H9 (cell line): ENCODE measurements at regions not wholly inside any gene's neighbourhood (a gene's known extent, or its start where the extent isn't known, plus 50 kb on each side); places are given as distances from the start of the nearest gene placed in this dataset.

Experiments used
- DNase-seq: peaks from one replicate; pipeline ENCODE4 v3.0.0-alpha.2; 2017
- H2AFZ ChIP-seq: one replicate; pipeline ENCODE4 v1.6.1; 2013; ENCODE audit warnings: mild to moderate bottlenecking, low read length, control low read depth, moderate library complexity
- H2AK5ac ChIP-seq: 2 replicates; pipeline ENCODE4 v1.6.1; 2013; ENCODE audit warnings: low read length, control low read depth, mixed read lengths; ENCODE audit not compliant: insufficient read length
- H2BK120ac ChIP-seq: one replicate; pipeline ENCODE4 v1.6.1; 2013; ENCODE audit warnings: low read depth, mild to moderate bottlenecking, low read length, control low read depth, inconsistent platforms; ENCODE audit not compliant: poor library complexity, severe bottlenecking
- H2BK12ac ChIP-seq: 2 replicates; pipeline ENCODE4 v1.6.1; 2013; ENCODE audit warnings: low read length, control low read depth, mixed read lengths, low read depth; ENCODE audit not compliant: insufficient read length
- H2BK15ac ChIP-seq: 2 replicates; pipeline ENCODE4 v1.6.1; 2013; ENCODE audit warnings: low read depth, low read length, control low read depth
- H2BK20ac ChIP-seq: one replicate; pipeline ENCODE4 v1.6.1; 2013; ENCODE audit warnings: low read depth, mild to moderate bottlenecking, low read length, control low read depth, inconsistent platforms; ENCODE audit not compliant: poor library complexity, severe bottlenecking
- H2BK5ac ChIP-seq: 2 replicates; pipeline ENCODE4 v1.6.1; 2013; ENCODE audit warnings: low read length, control low read depth, mixed read lengths; ENCODE audit not compliant: insufficient read length
- H3K14ac ChIP-seq: 2 replicates; pipeline ENCODE4 v1.6.1; 2013; ENCODE audit warnings: low read length, control low read depth; ENCODE audit not compliant: insufficient read depth
- H3K18ac ChIP-seq: 2 replicates; pipeline ENCODE4 v1.6.1; 2013; ENCODE audit warnings: low read depth, mild to moderate bottlenecking, mixed read lengths, low read length, control low read depth; ENCODE audit not compliant: insufficient read length
- H3K23ac ChIP-seq: 2 replicates; pipeline ENCODE4 v1.6.1; 2013; ENCODE audit warnings: low read length, control low read depth, mixed read lengths, low read depth; ENCODE audit not compliant: insufficient read length
- H3K23me2 ChIP-seq: 2 replicates; pipeline ENCODE4 v1.6.1; 2013; ENCODE audit warnings: low read depth, mild to moderate bottlenecking, mixed read lengths, low read length, control low read depth; ENCODE audit not compliant: insufficient read length, poor library complexity, severe bottlenecking
- H3K27ac ChIP-seq: 2 replicates; pipeline ENCODE4 v1.5.1; 2013; ENCODE audit warnings: low read length, control low read depth, mixed read lengths, low read depth; ENCODE audit not compliant: insufficient read length
- H3K27me3 ChIP-seq: 2 replicates; pipeline ENCODE4 v1.6.1; 2013; ENCODE audit warnings: low read length, control low read depth, inconsistent platforms; ENCODE audit not compliant: insufficient read depth
- H3K4ac ChIP-seq: 2 replicates; pipeline ENCODE4 v1.6.1; 2013; ENCODE audit warnings: low read depth, mild to moderate bottlenecking, control low read depth, inconsistent platforms, low read length, moderate library complexity
- H3K4me1 ChIP-seq: 2 replicates; pipeline ENCODE4 v1.6.1; 2013; ENCODE audit warnings: low read length, control low read depth, inconsistent platforms; ENCODE audit not compliant: insufficient read depth
- H3K4me2 ChIP-seq: 2 replicates; pipeline ENCODE4 v1.6.1; 2013; ENCODE audit warnings: low read length, control low read depth, mixed read lengths; ENCODE audit not compliant: insufficient read length, insufficient read depth
- H3K56ac ChIP-seq: 2 replicates; pipeline ENCODE4 v1.6.1; 2013; ENCODE audit warnings: low read depth, mild to moderate bottlenecking, mixed read lengths, low read length, control low read depth; ENCODE audit not compliant: insufficient read length
- H3K79me1 ChIP-seq: 2 replicates; pipeline ENCODE4 v1.6.1; 2013; ENCODE audit warnings: low read depth, mild to moderate bottlenecking, moderate library complexity, low read length, control low read depth, inconsistent platforms; ENCODE audit not compliant: insufficient read depth, poor library complexity, severe bottlenecking
- H3K79me2 ChIP-seq: 2 replicates; pipeline ENCODE4 v1.6.1; 2013; ENCODE audit warnings: low read length, control low read depth, inconsistent platforms; ENCODE audit not compliant: insufficient read depth
- H3K9ac ChIP-seq: 2 replicates; pipeline ENCODE4 v1.6.1; 2013; ENCODE audit warnings: low read length, control low read depth, mixed read lengths; ENCODE audit not compliant: insufficient read length; ENCODE audit errors: extremely low read depth
- H3K9me3 ChIP-seq: one replicate; pipeline ENCODE4 v1.6.1; 2013; ENCODE audit warnings: low read depth, low read length, inconsistent platforms; ENCODE audit not compliant: control insufficient read depth
- H3T11ph ChIP-seq: one replicate; pipeline ENCODE4 v1.6.1; 2013; ENCODE audit warnings: mild to moderate bottlenecking, low read length, control low read depth, inconsistent platforms
- H4K20me1 ChIP-seq: one replicate; pipeline ENCODE4 v1.6.1; 2013; ENCODE audit not compliant: control insufficient read depth, insufficient read length, insufficient read depth
- H4K5ac ChIP-seq: 2 replicates; pipeline ENCODE4 v1.6.1; 2013; ENCODE audit warnings: low read depth, mild to moderate bottlenecking, mixed read lengths, low read length, control low read depth; ENCODE audit not compliant: insufficient read length
- H4K8ac ChIP-seq: replicated peaks from 2 replicates; pipeline ENCODE4 v1.6.1; 2013; ENCODE audit warnings: low read length, control low read depth, mixed read lengths, low read depth; ENCODE audit not compliant: insufficient read length
- H4K91ac ChIP-seq: 2 replicates; pipeline ENCODE4 v1.6.1; 2013; ENCODE audit warnings: low read depth, mild to moderate bottlenecking, moderate library complexity, mixed read lengths, low read length, control low read depth; ENCODE audit not compliant: insufficient read length
- H3K27ac Mint-ChIP-seq, 3 experiments: 2 replicates in 2 of 3; 3 replicates in 1 of 3; pipeline ENCODE4 v1.8.0; 2020 to 2021; ENCODE audit warnings: mixed read lengths in 3 of 3, mild to moderate bottlenecking in 1 of 3, moderate library complexity in 1 of 3
- H3K27me3 Mint-ChIP-seq: 2 replicates; pipeline ENCODE4 v1.8.0; 2021; ENCODE audit warnings: low read depth, mild to moderate bottlenecking, moderate library complexity, mixed read lengths
- H3K36me3 Mint-ChIP-seq, 3 experiments: 2 replicates in 2 of 3; 3 replicates in 1 of 3; pipeline ENCODE4 v1.8.0; 2020 to 2021; ENCODE audit warnings: low read depth in 3 of 3, mixed read lengths in 3 of 3; ENCODE audit not compliant: insufficient read depth in 1 of 3
- H3K4me1 Mint-ChIP-seq, 2 experiments: 2 replicates each; pipeline ENCODE4 v1.8.0; 2020; ENCODE audit warnings: mixed read lengths in 2 of 2
- H3K4me3 Mint-ChIP-seq, 2 experiments: 2 replicates in 1 of 2; 3 replicates in 1 of 2; pipeline ENCODE4 v1.8.0; 2020 to 2021; ENCODE audit warnings: mild to moderate bottlenecking in 2 of 2, mixed read lengths in 2 of 2, moderate library complexity in 1 of 2
- H3K9me3 Mint-ChIP-seq, 2 experiments: 2 replicates in 1 of 2; 3 replicates in 1 of 2; pipeline ENCODE4 v1.8.0; 2020; ENCODE audit warnings: mild to moderate bottlenecking in 2 of 2, mixed read lengths in 2 of 2, moderate library complexity in 1 of 2
- CTCF ChIP-seq: fragments of 200-600 bp; sonication (generic); conservative IDR thresholded peaks from 3 replicates; pipeline ENCODE4 v1.8.0; 2021; ENCODE audit warnings: antibody characterized with exemption, mild to moderate bottlenecking

GRCh38 chrX:80876877-80877276, 67.2 kb upstream of the BRWD3 start:
- no peaks in the 10 kb centered on the region for H3K4me1 ChIP-seq
- Mint-ChIP-seq H3K4me3 (no peak overlapping the region), H3K27ac (no peak overlapping the region), H3K36me3 (no peaks in the 10 kb centered on the region), H3K4me1 (no peaks in the 10 kb centered on the region), H3K9me3 (peaks cover 32 to 43% of the 10 kb centered on the region in 2 experiments), H3K27me3 (no peaks in the 10 kb centered on the region)
- H3K56ac ChIP-seq: no peak overlapping the region
- H2BK120ac ChIP-seq: no peak overlapping the region
- H3K79me2 ChIP-seq: no peaks in the 10 kb centered on the region
- no peak overlapping the region for H3K27ac ChIP-seq
- no peaks in the 10 kb centered on the region for H4K20me1 ChIP-seq
- H4K91ac ChIP-seq: no peak overlapping the region
- peaks cover 16% of the 10 kb centered on the region for H3K9me3 ChIP-seq
- H3K4ac ChIP-seq: no peak overlapping the region
- no peak overlapping the region for H2BK5ac ChIP-seq
- H2AFZ ChIP-seq: no peak overlapping the region
- no peak overlapping the region for H4K5ac ChIP-seq
- H4K8ac ChIP-seq: no peak overlapping the region
- H3K18ac ChIP-seq: no peak overlapping the region
- TF ChIP-seq CTCF: peak; percentile 67
- no peak overlapping the region for H3T11ph ChIP-seq
- H3K23ac ChIP-seq: no peak overlapping the region
- DNase-seq: no peak
- no peaks in the 10 kb centered on the region for H3K23me2 ChIP-seq
- H2BK12ac ChIP-seq: no peak overlapping the region
- H2AK5ac ChIP-seq: no peak overlapping the region
- no peak overlapping the region for H2BK15ac ChIP-seq
- H2BK20ac ChIP-seq: no peak overlapping the region
- H3K4me2 ChIP-seq: no peak overlapping the region
- H3K27me3 ChIP-seq: no peaks in the 10 kb centered on the region
- no peaks in the 10 kb centered on the region for H3K79me1 ChIP-seq
- no peak overlapping the region for H3K14ac ChIP-seq
- no peak overlapping the region for H3K9ac ChIP-seq
